IMR-90 (cell line): ENCODE measurements at regions not wholly inside any gene's neighbourhood (a gene's known extent, or its start where the extent isn't known, plus 50 kb on each side); places are given as distances from the start of the nearest gene placed in this dataset.

Source experiments
- ATAC-seq: fragments of 200-7000 bp; cut with Tn5 transposase; 2 replicates; pipeline ENCODE4 v1.9.1; 2020; ENCODE audit warnings: low read depth, mild to moderate bottlenecking, moderate library complexity
- BruUV-seq: library from RNA; stranded (reverse); fragments of 400-500 nt; replicated peaks from 2 replicates; lab custom pipeline; 2021; lab: Mats Ljungman, UMichigan
- CTCF ChIA-PET: fragments of 300-600 bp; formaldehyde crosslinking; extraction: SDS; loops from one replicate; lab custom pipeline; 2021; ENCODE audit warnings: antibody characterized with exemption; lab: Yijun Ruan, JAX
- POLR2A ChIA-PET: fragments of 300-600 bp; sonication (Branson Sonifier 250); formaldehyde crosslinking; loops from one replicate; lab custom pipeline; 2022; ENCODE audit warnings: antibody characterized with exemption; ENCODE audit not compliant: unreplicated experiment; lab: Charles Lee
- DNase-seq: peaks from one replicate; pipeline ENCODE4 v3.0.0; 2013
- H2AFZ ChIP-seq: replicated peaks from 2 replicates; pipeline ENCODE3; 2013; ENCODE audit warnings: low read length, mild to moderate bottlenecking; ENCODE audit not compliant: poor library complexity
- H2AK5ac ChIP-seq: 2 replicates; pipeline ENCODE4 v1.6.1; 2013; ENCODE audit warnings: low read depth, low read length, inconsistent platforms
- H2AK9ac ChIP-seq: replicated peaks from 2 replicates; pipeline ENCODE3; 2013; ENCODE audit warnings: mild to moderate bottlenecking, low read depth, low read length, moderate library complexity; ENCODE audit not compliant: poor library complexity
- H2BK120ac ChIP-seq: 2 replicates; pipeline ENCODE4 v1.6.1; 2013; ENCODE audit warnings: low read depth, low read length, inconsistent platforms
- H2BK15ac ChIP-seq: 3 replicates; pipeline ENCODE4 v1.6.1; 2013; ENCODE audit warnings: low read depth, low read length, inconsistent platforms
- H2BK20ac ChIP-seq: 2 replicates; pipeline ENCODE4 v1.6.1; 2013; ENCODE audit warnings: low read depth, mild to moderate bottlenecking, inconsistent platforms, low read length, moderate library complexity
- H2BK5ac ChIP-seq: 2 replicates; pipeline ENCODE4 v1.6.1; 2013; ENCODE audit warnings: mild to moderate bottlenecking, low read depth, low read length, inconsistent platforms; ENCODE audit not compliant: poor library complexity, severe bottlenecking
- H3K14ac ChIP-seq: replicated peaks from 2 replicates; pipeline ENCODE4 v1.6.1; 2013; ENCODE audit warnings: low read depth, low read length, inconsistent platforms
- H3K18ac ChIP-seq: 2 replicates; pipeline ENCODE4 v1.6.1; 2013; ENCODE audit warnings: low read depth, low read length, control low read depth
- H3K23ac ChIP-seq: 2 replicates; pipeline ENCODE4 v1.6.1; 2013; ENCODE audit warnings: low read depth, low read length, inconsistent platforms
- H3K27ac ChIP-seq: 2 replicates; pipeline ENCODE4 v1.5.1; 2013; ENCODE audit warnings: mild to moderate bottlenecking, control low read depth, low read length; ENCODE audit not compliant: insufficient read depth
- H3K27me3 ChIP-seq: 2 replicates; pipeline ENCODE4 v1.6.1; 2013; ENCODE audit warnings: low read length; ENCODE audit not compliant: control insufficient read depth, insufficient read depth
- H3K36me3 ChIP-seq: 2 replicates; pipeline ENCODE4 v1.6.1; 2013; ENCODE audit warnings: low read length, mixed read lengths; ENCODE audit not compliant: control insufficient read depth, insufficient read depth
- H3K4ac ChIP-seq: 2 replicates; pipeline ENCODE4 v1.6.1; 2013; ENCODE audit warnings: low read depth, low read length, inconsistent platforms
- H3K4me1 ChIP-seq: 2 replicates; pipeline ENCODE4 v1.6.1; 2013; ENCODE audit warnings: low read length, mixed read lengths; ENCODE audit not compliant: control insufficient read depth, insufficient read depth
- H3K4me2 ChIP-seq: 2 replicates; pipeline ENCODE4 v1.6.1; 2013; ENCODE audit warnings: low read depth, mild to moderate bottlenecking, control low read depth, low read length, moderate library complexity
- H3K4me3 ChIP-seq: 2 replicates; pipeline ENCODE4 v1.5.1; 2013; ENCODE audit warnings: low read depth, mild to moderate bottlenecking, control low read depth, low read length, moderate library complexity; ENCODE audit not compliant: insufficient read depth
- H3K56ac ChIP-seq: 2 replicates; pipeline ENCODE4 v1.6.1; 2013; ENCODE audit warnings: low read length, inconsistent platforms; ENCODE audit not compliant: insufficient read depth; ENCODE audit errors: extremely low read depth
- H3K79me1 ChIP-seq, 2 experiments: 2 replicates each; pipeline ENCODE4 v1.6.1; 2013; ENCODE audit warnings: low read length in 2 of 2, inconsistent platforms in 1 of 2, low read depth in 1 of 2
- H3K9ac ChIP-seq: 2 replicates; pipeline ENCODE4 v1.6.1; 2013; ENCODE audit warnings: low read depth, low read length, control low read depth
- H3K9me1 ChIP-seq: 2 replicates; pipeline ENCODE4 v1.6.1; 2013; ENCODE audit warnings: low read length, inconsistent platforms; ENCODE audit not compliant: insufficient read depth
- H3K9me3 ChIP-seq: 2 replicates; pipeline ENCODE4 v1.6.1; 2013; ENCODE audit warnings: low read length; ENCODE audit not compliant: control insufficient read depth, insufficient read depth
- H4K20me1 ChIP-seq: 2 replicates; pipeline ENCODE4 v1.6.1; 2013; ENCODE audit warnings: low read length, inconsistent platforms; ENCODE audit not compliant: insufficient read depth
- H4K5ac ChIP-seq: 2 replicates; pipeline ENCODE4 v1.6.1; 2013; ENCODE audit warnings: mild to moderate bottlenecking, low read depth, low read length, control low read depth
- H4K8ac ChIP-seq, 2 experiments: 2 replicates each; pipeline ENCODE4 v1.6.1; 2013; ENCODE audit warnings: low read depth in 2 of 2, low read length in 2 of 2, control low read depth in 1 of 2, inconsistent platforms in 1 of 2
- H4K91ac ChIP-seq: 2 replicates; pipeline ENCODE4 v1.6.1; 2013; ENCODE audit warnings: low read depth, low read length, inconsistent platforms; ENCODE audit not compliant: insufficient read depth
- MAFK ChIP-seq: IDR thresholded peaks from 2 replicates; pipeline ENCODE4 v1.6.1; 2012; ENCODE audit warnings: low read depth, low read length, improper control_type of control experiment
- NFE2L2 ChIP-seq: fragments of 150-350 bp; IDR thresholded peaks from 2 replicates; pipeline ENCODE4 v1.6.1; 2016; ENCODE audit warnings: low read depth, mild to moderate bottlenecking, low read length
- RFX5 ChIP-seq: IDR thresholded peaks from 2 replicates; pipeline ENCODE4 v1.8.0; 2012; ENCODE audit warnings: low read depth, mild to moderate bottlenecking, low read length, moderate library complexity
- WGBS, 2 experiments: methylation state at CpG; one replicate each; pipeline versions ENCODE4 v1.1.5 to v1.1.7; 2013; ENCODE audit warnings: missing lambda C conversion rate in 2 of 2; ENCODE audit not compliant: insufficient read length in 1 of 2; ENCODE audit errors: extremely low coverage in 2 of 2; 5-methylcytosine and 5-hydroxymethylcytosine counted together
- dilution Hi-C: fragments of 300-500 bp; cut with HindIII; formaldehyde crosslinking; loops from one replicate; pipeline ENCODE4 v1.14.3; 2018; ENCODE audit warnings: low sequenced_read_pairs; ENCODE audit not compliant: unreplicated experiment
- in situ Hi-C: fragments of 300-500 bp; cut with MboI; formaldehyde crosslinking; loops from 3 replicates; pipeline ENCODE4 v1.14.3; 2019; ENCODE audit warnings: low sequenced_read_pairs, inconsistent platforms, mixed read lengths
- intact Hi-C: fragments of 100-400 bp; cut with micrococcal nuclease; formaldehyde crosslinking; loops from 2 replicates; pipeline ENCODE4 v1.10.0; 2022

- dilution Hi-C loops: no loop called here
- Histone ChIP-seq H2AK9ac (no peak overlapping the region), H3K9me3 (peaks cover 22% of the 10 kb centered on the region), H2BK120ac (no peak overlapping the region), H4K8ac (no peak overlapping the region), H3K27me3 (no peaks in the 10 kb centered on the region), H3K79me1 (no peaks in the 10 kb centered on the region), H3K4ac (no peak overlapping the region), H4K20me1 (no peaks in the 10 kb centered on the region), H3K56ac (no peak overlapping the region), H2BK5ac (no peak overlapping the region), H4K91ac (no peak overlapping the region), H3K14ac (no peak overlapping the region), H3K36me3 (no peaks in the 10 kb centered on the region), H2AK5ac (no peak overlapping the region), H3K23ac (no peak overlapping the region), H3K4me1 (no peaks in the 10 kb centered on the region), H3K4me2 (no peak overlapping the region), H2BK20ac (no peak overlapping the region), H2AFZ (no peak overlapping the region), H3K4me3 (no peak overlapping the region), H3K9me1 (no peaks in the 10 kb centered on the region), H4K5ac (no peak overlapping the region), H3K18ac (no peak overlapping the region), H3K9ac (no peak overlapping the region), H2BK15ac (no peak overlapping the region), H3K27ac (no peak overlapping the region)
- ATAC-seq (no peak), DNase-seq (no peak)
- BruUV-seq: no TSS peak
- TF ChIP-seq RFX5 (no peak), NFE2L2 (no peak), MAFK (peak; percentile 50; the same call in 1 of the 2 replicates)
- WGBS, 2 experiments: 80% methylated on average over 2 of the region's 8 CpGs; no CpG with 5 or more reads in 1 of the 2 experiments
- in situ Hi-C loops: loop anchor here (10.0 kb wide), 1 partner anchor 58 kb away; no protein-coding TSS in a partner anchor
- intact Hi-C loops: no loop called here
- ChIA-PET CTCF (no interaction called here), POLR2A (no interaction called here)
Observed at GRCh38 chr16:7763111-7763510, 430.5 kb downstream of the RBFOX1 start.
